H1 (cell line): ENCODE measurements at regions not wholly inside any gene's neighbourhood (a gene's known extent, or its start where the extent isn't known, plus 50 kb on each side); places are given as distances from the start of the nearest gene placed in this dataset.
"Not testable (repeated sequence)": the region's sequence is repeated elsewhere in the genome, so short reads cannot be mapped to it uniquely, and the experiment has no call there.

ENCODE experiments used
- CTCF ChIA-PET: fragments of 300-600 bp; sonication (Branson Sonifier 250); formaldehyde crosslinking; loops from one replicate; lab custom pipeline; 2021; ENCODE audit not compliant: partially characterized antibody; lab: Charles Lee
- POLR2A ChIA-PET: fragments of 300-600 bp; sonication (Branson Sonifier 250); formaldehyde crosslinking; loops from one replicate; lab custom pipeline; 2021; ENCODE audit warnings: inconsistent platforms; ENCODE audit not compliant: partially characterized antibody; lab: Charles Lee
- DNase-seq, 2 experiments: peaks; one replicate each; pipeline versions ENCODE4 v3.0.0 to v3.0.0-alpha.2; 2010 to 2022; ENCODE audit warnings: low spot score in 2 of 2, low read depth in 1 of 2, mixed read lengths in 1 of 2
- FAIRE-seq: peaks from 2 replicates; lab custom pipeline; 2011; peaks lifted over from hg19 to GRCh38; lab: Jason Lieb, UNC
- H2AFZ ChIP-seq: 2 replicates; pipeline ENCODE4 v1.8.1; 2012; ENCODE audit warnings: low read length, inconsistent platforms
- H2AK5ac ChIP-seq: 2 replicates; pipeline ENCODE4 v1.6.1; 2013; ENCODE audit warnings: low read depth, low read length
- H2BK120ac ChIP-seq: replicated peaks from 2 replicates; pipeline ENCODE3; 2013; ENCODE audit warnings: low read depth, low read length, inconsistent platforms
- H2BK12ac ChIP-seq: 2 replicates; pipeline ENCODE4 v1.6.1; 2013; ENCODE audit warnings: low read depth, low read length
- H2BK15ac ChIP-seq: 2 replicates; pipeline ENCODE4 v1.6.1; 2013; ENCODE audit warnings: low read length
- H2BK20ac ChIP-seq: 2 replicates; pipeline ENCODE4 v1.6.1; 2013; ENCODE audit warnings: low read length
- H2BK5ac ChIP-seq: 2 replicates; pipeline ENCODE4 v1.6.1; 2013; ENCODE audit warnings: low read depth, low read length
- H3K14ac ChIP-seq: 2 replicates; pipeline ENCODE4 v1.6.1; 2013; ENCODE audit warnings: inconsistent platforms; ENCODE audit not compliant: insufficient read length
- H3K18ac ChIP-seq: 2 replicates; pipeline ENCODE4 v1.6.1; 2013; ENCODE audit warnings: low read length; ENCODE audit errors: extremely low read depth
- H3K23ac ChIP-seq: 2 replicates; pipeline ENCODE4 v1.6.1; 2013; ENCODE audit warnings: inconsistent platforms; ENCODE audit not compliant: insufficient read length
- H3K23me2 ChIP-seq: 2 replicates; pipeline ENCODE4 v1.6.1; 2013; ENCODE audit warnings: low read depth, low read length
- H3K27ac ChIP-seq: 2 replicates; pipeline ENCODE4 v1.6.1; 2011; ENCODE audit warnings: low read depth, low read length, inconsistent platforms
- H3K27me3 ChIP-seq, 4 experiments: replicated peaks in 1 of 4; 1 replicate in 1 of 4; 2 replicates in 3 of 4; pipeline versions ENCODE4 v1.6.1 to v1.8.1; 2011 to 2013; ENCODE audit warnings: low read length in 3 of 4, mild to moderate bottlenecking in 3 of 4, inconsistent platforms in 2 of 4, mixed read lengths in 2 of 4, moderate library complexity in 1 of 4; ENCODE audit not compliant: control insufficient read depth in 3 of 4, insufficient read depth in 3 of 4; ENCODE audit errors: extremely low read depth in 1 of 4
- H3K36me3 ChIP-seq, 4 experiments: 2 replicates each; pipeline versions ENCODE4 v1.6.1 to v1.8.1; 2011 to 2013; ENCODE audit warnings: mild to moderate bottlenecking in 4 of 4, low read length in 3 of 4, moderate library complexity in 2 of 4, control low read depth in 1 of 4, inconsistent platforms in 1 of 4; ENCODE audit not compliant: insufficient read depth in 4 of 4, control insufficient read depth in 2 of 4
- H3K4ac ChIP-seq: replicated peaks from 2 replicates; pipeline ENCODE3; 2013; ENCODE audit warnings: low read length, low read depth, mixed read lengths, inconsistent platforms; ENCODE audit not compliant: insufficient read length
- H3K4me1 ChIP-seq, 4 experiments: replicated peaks in 1 of 4; 1 replicate in 1 of 4; 2 replicates in 3 of 4; pipeline versions ENCODE4 v1.6.1 to v1.8.1; 2011 to 2013; ENCODE audit warnings: low read length in 3 of 4, inconsistent platforms in 2 of 4, mixed read lengths in 1 of 4; ENCODE audit not compliant: insufficient read depth in 4 of 4, control insufficient read depth in 3 of 4
- H3K4me2 ChIP-seq, 2 experiments: 2 replicates each; pipeline versions ENCODE4 v1.6.1 to v1.8.1; 2011 to 2013; ENCODE audit warnings: low read depth in 2 of 2, low read length in 2 of 2, control low read depth in 1 of 2, inconsistent platforms in 1 of 2, mild to moderate bottlenecking in 1 of 2; ENCODE audit not compliant: insufficient read depth in 1 of 2
- H3K4me3 ChIP-seq, 4 experiments: fragments of 200-600, 300-600 bp in 1 of 4; sonication (generic), shearing (Covaris generic), sonication (Bioruptor Twin) in 1 of 4; 2 replicates each; pipeline versions ENCODE4 v1.5.1 to v1.8.1; 2011 to 2016; ENCODE audit warnings: low read length in 4 of 4, low read depth in 3 of 4, control low read depth in 2 of 4, inconsistent platforms in 2 of 4, mild to moderate bottlenecking in 2 of 4, mixed read lengths in 1 of 4, moderate library complexity in 1 of 4; ENCODE audit not compliant: insufficient read depth in 2 of 4; ENCODE audit errors: extremely low read depth in 1 of 4
- H3K56ac ChIP-seq: replicated peaks from 2 replicates; pipeline ENCODE3; 2013; ENCODE audit warnings: low read depth, mild to moderate bottlenecking, mixed read lengths, low read length, inconsistent platforms; ENCODE audit not compliant: insufficient read length
- H3K79me1 ChIP-seq: 2 replicates; pipeline ENCODE4 v1.6.1; 2013; ENCODE audit warnings: low read depth, low read length, control low read depth
- H3K79me2 ChIP-seq, 2 experiments: 2 replicates each; pipeline versions ENCODE4 v1.6.1 to v1.8.1; 2012 to 2013; ENCODE audit warnings: low read length in 2 of 2, mild to moderate bottlenecking in 2 of 2, inconsistent platforms in 1 of 2; ENCODE audit not compliant: insufficient read depth in 2 of 2, control insufficient read depth in 1 of 2
- H3K9ac ChIP-seq, 4 experiments: replicated peaks in 1 of 4; 1 replicate in 1 of 4; 2 replicates in 3 of 4; pipeline versions ENCODE4 v1.6.1 to v1.8.1; 2011 to 2013; ENCODE audit warnings: low read depth in 3 of 4, low read length in 3 of 4, control low read depth in 2 of 4, mild to moderate bottlenecking in 2 of 4, moderate library complexity in 2 of 4, inconsistent platforms in 1 of 4; ENCODE audit errors: extremely low read depth in 1 of 4
- H3K9me3 ChIP-seq, 2 experiments: 2 replicates each; pipeline versions ENCODE4 v1.6.1 to v1.8.1; 2012 to 2013; ENCODE audit warnings: mild to moderate bottlenecking in 2 of 2, moderate library complexity in 2 of 2, control low read depth in 1 of 2, inconsistent platforms in 1 of 2, low read depth in 1 of 2, low read length in 1 of 2, mixed read lengths in 1 of 2; ENCODE audit not compliant: insufficient read depth in 2 of 2
- H4K20me1 ChIP-seq, 2 experiments: replicated peaks in 1 of 2; 2 replicates each; pipeline versions ENCODE3 to v1.8.1; 2011 to 2013; ENCODE audit warnings: inconsistent platforms in 2 of 2, low read length in 2 of 2, mild to moderate bottlenecking in 1 of 2; ENCODE audit not compliant: insufficient read depth in 2 of 2, control insufficient read depth in 1 of 2
- H4K5ac ChIP-seq: 2 replicates; pipeline ENCODE4 v1.6.1; 2013; ENCODE audit warnings: low read length, low read depth, mixed read lengths, inconsistent platforms; ENCODE audit not compliant: insufficient read length
- H4K8ac ChIP-seq: 2 replicates; pipeline ENCODE4 v1.8.0; 2013; ENCODE audit warnings: mild to moderate bottlenecking, moderate library complexity, low read length, inconsistent platforms; ENCODE audit not compliant: insufficient read depth; ENCODE audit errors: extremely low read depth
- H4K91ac ChIP-seq: replicated peaks from 2 replicates; pipeline ENCODE3; 2013; ENCODE audit warnings: low read length, mixed read lengths, inconsistent platforms; ENCODE audit not compliant: insufficient read length
- WGBS, 2 experiments: shearing (Covaris generic) in 1 of 2; methylation state at CpG; one replicate each; pipeline versions ENCODE4 v1.1.6 to v1.1.7; 2013 to 2015; ENCODE audit warnings: low lambda C conversion rate in 2 of 2, mixed read lengths in 2 of 2, inconsistent platforms in 1 of 2, low coverage in 1 of 2, missing lambda C conversion rate in 1 of 2; ENCODE audit not compliant: insufficient replicate concordance in 2 of 2, insufficient coverage in 1 of 2, insufficient read length in 1 of 2; ENCODE audit errors: extremely low coverage in 1 of 2, missing lambda C conversion rate in 1 of 2; 5-methylcytosine and 5-hydroxymethylcytosine counted together

DNA sequence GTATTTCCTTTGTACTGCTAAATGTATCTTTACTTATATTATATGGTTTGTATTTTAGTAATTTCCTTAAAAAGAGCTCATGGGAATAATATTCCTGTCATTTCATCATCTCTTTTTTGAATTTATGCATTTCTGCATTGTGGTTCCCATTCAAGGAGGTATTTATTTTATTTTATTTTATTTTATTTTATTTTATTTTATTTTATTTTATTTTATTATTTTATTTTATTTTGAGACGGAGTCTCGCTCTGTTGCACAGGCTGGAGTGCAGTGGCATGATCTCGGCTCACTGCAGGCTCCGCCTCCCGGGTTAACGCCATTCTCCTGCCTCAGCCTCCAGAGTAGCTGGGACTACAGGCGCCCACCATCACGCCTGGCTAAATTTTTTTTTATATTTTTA is 371.2 kb downstream of the PDCD6IP start:
- H3K36me3 ChIP-seq, POLR2A ChIA-PET, H3K27ac ChIP-seq, H3K79me1 ChIP-seq, H4K91ac ChIP-seq, H3K27me3 ChIP-seq, H2AFZ ChIP-seq, H3K23ac ChIP-seq, H3K4me2 ChIP-seq, H2BK12ac ChIP-seq, H3K9ac ChIP-seq, H2AK5ac ChIP-seq, H2BK20ac ChIP-seq, FAIRE-seq, H3K79me2 ChIP-seq, H4K20me1 ChIP-seq, H3K4me1 ChIP-seq, H4K8ac ChIP-seq, H3K4ac ChIP-seq, H2BK120ac ChIP-seq, H3K9me3 ChIP-seq, H3K18ac ChIP-seq, H2BK15ac ChIP-seq, H2BK5ac ChIP-seq, H4K5ac ChIP-seq, DNase-seq, H3K4me3 ChIP-seq, H3K14ac ChIP-seq, H3K56ac ChIP-seq, H3K23me2 ChIP-seq: not testable (repeated sequence)
- CTCF ChIA-PET, result interaction anchor here (0.6 to 1.2 kb wide), 3 partner anchors 17 to 1778 kb away, joined by 3 read pairs; no protein-coding TSS in a partner anchor
- 97% methylated on average over 8 of the region's 8 CpGs; no CpG with 5 or more reads in 1 of the 2 experiments for whole genome bisulfite sequencing, 2 experiments
